NCI-H1417 (cell line): ENCODE measurements at regions not wholly inside any gene's neighbourhood (a gene's known extent, or its start where the extent isn't known, plus 50 kb on each side); places are given as distances from the start of the nearest gene placed in this dataset.

Experiments
- DNase-seq, 3 experiments: peaks; one replicate each; lab custom pipeline; 2025; lab: John Stamatoyannopoulos, UW

DNA sequence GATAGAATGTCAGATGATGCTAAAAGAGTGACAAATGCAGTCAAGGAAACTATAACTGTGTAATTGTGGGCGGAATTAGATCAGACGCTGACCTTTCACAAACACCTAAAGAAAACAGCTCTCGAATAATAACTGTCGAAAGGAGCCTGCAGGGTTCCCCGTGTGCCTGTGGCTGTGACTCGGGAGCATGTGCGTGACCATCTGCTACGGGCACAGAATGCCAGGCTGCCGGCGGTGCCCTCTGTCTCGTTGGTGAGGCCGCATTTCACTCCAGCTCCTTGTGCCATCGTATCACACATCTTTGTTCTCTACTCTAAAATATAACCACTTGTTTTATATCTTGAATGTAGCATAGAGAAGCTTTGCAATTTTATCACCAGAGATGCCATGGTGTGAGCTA is 267.8 kb upstream of the FMN2 start:
- DNase-seq = no peak

DNA sequence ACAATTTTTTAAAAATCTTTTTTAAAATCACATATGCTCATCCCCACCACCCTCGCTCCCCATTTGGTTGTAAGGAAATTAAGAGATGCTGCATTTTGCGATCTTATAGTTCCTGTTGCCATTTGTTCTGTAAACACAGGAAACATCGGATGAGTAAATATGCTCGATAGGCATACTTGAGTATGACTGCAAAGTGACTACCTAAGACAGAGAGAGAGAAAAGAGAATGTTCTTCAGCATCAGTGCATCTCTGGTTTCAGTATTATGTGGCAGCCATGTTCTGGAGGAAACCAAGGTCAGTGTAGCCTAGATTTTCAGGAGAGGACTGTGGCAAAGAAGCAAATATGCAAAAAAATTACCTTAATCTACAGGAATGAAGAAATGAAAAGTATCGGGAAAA is 265.5 kb upstream of the FMN2 start:
- DNase-seq = no peak

DNA sequence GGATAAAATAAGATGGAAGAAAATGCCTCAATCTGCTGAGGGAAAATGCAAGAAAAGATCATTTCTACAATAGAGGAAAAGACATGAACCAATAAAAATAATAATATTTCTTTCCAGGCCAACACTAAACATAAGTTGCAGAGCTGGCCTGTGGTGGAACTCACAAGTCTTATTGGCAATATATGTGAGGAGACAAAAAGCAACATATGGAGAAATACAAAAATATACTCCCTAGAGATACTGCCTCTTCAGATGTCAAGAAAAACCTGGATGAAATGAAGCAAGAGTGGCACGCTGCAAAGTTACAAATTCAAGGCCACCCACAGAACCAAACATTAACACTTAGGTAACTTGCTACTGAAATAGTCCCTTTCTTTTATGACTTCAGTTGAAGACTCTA is 264.9 kb upstream of the FMN2 start:
- no peak for DNase-seq

DNA sequence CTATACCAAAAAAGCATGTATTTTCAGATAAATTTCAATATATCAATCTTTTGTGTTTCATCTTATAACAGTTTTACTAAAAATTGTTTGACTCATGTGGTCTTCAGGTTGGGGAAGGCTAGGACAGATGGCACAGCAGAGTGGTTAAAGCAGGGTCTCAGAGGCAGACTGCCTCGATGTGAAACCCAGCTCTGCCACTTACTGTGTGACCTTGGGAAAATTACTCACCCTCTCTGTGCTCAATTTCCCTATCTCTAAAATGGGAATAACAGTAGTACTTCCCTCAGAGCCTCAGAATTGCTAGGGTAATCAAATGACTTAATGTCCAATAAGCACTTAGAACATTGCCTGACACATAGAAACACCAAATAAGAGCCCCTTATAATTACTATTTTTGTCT is 262.1 kb upstream of the FMN2 start:
- no peak for DNase-seq

DNA sequence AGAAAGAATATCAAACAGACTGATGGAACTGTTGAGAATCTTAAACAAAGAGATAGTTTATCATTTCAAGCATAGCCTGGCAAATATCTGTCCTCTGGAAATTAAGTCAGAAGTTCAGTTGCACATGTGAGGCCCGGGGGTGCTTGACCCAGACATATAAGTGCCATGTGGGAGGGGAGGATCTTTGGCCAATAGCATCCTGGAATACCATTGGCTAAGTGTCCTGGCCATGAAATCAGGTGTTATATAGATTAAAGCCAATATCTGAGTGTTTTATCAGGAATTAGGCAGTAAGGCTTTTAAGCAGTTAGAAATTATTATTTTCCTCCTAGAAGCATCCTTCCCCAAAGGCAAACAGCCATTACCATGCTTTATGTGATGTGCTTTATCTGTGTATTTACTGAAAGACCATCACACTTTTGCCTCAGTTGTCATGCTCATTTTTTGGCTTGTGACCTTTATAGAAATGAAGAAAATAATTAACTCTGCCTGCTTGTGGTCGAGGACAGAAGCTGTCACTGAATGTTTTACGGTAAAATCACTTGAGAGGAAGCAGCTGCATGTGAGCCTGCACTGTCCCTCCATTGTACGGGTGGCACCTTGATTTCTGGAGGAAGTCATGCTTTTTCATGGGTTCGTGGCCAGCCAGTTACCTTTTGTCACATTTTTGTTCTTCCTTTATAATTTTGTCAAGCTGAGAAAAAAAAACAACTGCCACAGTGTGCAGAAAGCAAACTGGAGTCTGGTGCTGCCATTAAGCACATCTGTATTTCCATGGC is 259.9 kb upstream of the FMN2 start:
- peak in 1 of 3 experiments; percentile 11 for DNase-seq

DNA sequence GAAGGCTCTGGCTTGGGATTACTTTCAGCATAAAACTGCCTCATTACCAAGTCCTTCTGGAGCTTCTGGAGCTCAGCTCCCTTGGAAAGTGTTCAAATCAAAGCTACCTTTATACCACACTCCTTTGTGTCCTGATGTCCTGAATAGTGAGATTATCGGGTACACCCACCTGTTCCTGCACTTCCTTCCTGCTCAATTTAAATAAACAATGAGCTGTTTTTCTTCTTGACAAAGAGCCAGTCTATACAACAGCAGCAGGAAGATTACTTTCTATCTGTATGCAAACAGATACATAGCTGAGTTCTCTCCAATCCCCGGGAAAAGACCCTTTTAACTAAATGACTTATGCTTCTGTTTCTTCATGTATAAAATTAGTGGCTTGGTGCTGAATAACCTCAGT is 258.0 kb upstream of the FMN2 start:
- DNase-seq = peak in 2 of 3 experiments; percentile 20 to 57

DNA sequence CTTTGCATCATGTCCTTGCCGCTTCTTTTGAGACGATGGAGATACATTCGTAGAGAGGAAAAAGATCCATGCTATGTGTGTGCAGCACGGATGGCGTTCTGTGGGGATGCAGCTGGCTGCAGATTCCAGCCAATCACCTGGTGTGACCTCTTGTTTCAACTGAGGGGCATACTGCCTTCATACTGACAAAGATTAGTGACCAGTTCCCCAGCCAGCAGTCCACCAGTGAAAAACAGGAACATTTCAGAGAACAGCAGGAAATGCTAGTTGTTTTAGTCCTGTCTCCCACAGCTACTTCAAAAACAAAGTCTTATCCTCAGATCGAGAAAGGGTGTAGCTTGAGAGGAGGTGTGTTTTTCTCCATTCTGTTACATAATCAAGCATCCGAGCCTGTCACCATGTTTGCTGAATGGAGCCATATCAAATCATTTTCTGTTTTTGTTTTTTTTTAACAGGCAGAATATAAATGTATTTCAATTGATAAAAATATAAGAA is 255.7 kb upstream of the FMN2 start:
- DNase-seq = no peak

DNA sequence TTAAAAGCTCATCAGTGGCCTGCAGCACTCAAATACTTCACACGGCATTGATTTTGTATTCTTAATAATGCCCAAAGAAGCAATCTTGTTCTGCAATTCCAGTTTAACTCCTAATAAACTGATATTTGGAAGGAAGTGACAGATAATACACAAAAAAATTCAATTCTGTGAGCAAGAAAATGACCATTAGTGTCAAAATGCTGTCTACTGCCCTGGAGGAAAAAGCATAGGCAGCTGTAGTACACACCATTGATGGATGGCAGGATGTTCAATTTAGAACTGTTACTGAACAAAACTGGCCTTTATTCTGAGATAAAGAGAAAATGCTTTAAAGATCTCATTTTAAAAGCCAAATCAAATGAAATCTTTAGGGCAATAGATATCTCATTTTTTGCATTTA is 251.3 kb upstream of the FMN2 start:
- DNase-seq = no peak

DNA sequence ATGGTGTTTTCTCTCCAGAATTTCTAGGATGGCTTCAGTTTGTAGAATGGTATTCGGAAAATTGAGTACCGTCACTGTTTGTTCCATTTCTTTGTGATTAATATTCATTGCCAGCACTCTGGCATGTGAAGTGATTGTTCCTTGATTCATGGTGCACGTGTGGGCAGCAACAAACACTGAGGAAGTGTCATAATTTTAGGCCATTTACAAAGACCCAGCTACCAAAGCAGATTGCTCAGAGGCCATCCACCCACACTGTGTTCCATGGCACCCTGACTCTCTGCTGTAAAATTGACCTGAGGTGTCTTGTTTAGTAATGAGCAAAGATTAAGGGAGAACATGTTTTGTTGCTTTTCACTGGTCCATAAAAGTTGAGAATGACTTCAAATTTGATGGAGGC is 250.9 kb upstream of the FMN2 start:
- DNase-seq = no peak

DNA sequence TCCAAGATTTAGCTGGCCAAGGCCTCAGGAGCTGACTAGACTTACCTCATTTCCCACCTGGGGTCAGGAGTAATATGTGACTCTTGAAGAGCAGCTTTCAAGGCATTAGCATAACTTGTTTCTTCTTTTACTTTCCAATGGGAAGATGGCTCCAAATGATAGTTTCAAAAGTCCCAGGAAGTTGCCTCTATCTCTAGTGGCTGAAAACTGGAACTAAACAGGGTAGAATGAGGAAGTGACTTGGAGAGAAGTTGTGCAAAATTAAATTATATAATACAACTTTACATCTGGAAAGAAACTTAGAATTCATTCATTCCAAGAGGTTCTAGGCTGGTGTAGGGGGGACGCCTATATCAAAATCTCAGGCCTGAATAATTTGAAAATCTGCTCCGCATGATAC is 250.1 kb upstream of the FMN2 start:
- no peak for DNase-seq

DNA sequence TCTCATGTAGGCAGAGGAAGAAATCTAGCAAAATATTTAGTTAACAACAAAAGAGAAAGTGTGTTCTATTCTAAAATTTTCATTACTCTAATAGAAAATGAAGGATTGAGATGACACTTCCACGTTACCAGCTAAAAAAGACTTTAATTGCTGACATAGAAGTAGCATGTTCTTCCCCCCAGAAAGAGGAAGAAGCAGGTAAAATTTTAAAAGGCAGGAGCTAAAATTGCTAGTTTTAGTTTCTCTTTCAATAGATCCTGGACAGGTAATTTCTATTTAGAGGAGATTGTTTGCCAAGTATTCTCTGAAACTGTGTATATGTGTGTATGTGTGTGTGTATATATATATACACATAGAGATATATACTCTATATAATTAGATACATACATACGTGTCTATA is 248.1 kb upstream of the FMN2 start:
- DNase-seq = no peak

DNA sequence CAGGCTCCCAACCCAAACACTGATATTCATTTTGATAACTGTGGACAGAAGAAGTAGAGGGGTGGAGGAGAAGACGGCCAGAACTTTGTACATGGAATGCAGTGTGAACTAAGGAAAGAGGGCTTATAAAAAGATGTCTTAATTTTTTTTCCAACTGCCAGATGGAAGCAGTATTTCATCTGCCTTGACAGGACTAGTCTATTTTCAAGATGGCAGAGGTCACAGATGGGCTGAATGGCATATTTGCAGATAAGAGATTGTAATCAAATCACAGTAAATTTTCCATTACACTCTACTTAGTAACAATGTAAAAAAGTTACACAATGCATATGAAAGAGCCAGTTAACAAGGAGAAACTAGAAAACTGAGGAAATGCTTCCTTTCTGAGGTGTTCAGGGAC is 246.8 kb upstream of the FMN2 start:
- DNase-seq = no peak

DNA sequence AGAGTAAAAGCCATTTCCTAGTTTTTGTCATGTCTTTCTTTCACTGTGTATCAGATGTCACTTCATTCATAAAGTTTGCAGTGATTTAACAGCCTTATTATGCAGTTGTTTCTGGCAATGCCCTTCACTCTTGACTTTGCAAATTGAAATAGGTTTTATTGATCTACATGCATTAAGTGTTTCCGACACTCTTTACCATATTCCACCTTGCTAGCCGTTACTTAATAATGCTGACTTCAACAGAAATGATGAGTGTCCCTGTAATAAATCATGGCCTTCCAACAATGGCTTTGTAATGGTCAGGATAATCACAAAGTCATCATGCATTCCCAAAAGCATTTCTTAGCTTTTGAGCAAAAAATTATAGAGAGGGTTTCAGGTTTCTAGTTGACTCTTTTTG is 236.8 kb upstream of the FMN2 start:
- peak in 1 of 3 experiments; percentile 77 for DNase-seq

DNA sequence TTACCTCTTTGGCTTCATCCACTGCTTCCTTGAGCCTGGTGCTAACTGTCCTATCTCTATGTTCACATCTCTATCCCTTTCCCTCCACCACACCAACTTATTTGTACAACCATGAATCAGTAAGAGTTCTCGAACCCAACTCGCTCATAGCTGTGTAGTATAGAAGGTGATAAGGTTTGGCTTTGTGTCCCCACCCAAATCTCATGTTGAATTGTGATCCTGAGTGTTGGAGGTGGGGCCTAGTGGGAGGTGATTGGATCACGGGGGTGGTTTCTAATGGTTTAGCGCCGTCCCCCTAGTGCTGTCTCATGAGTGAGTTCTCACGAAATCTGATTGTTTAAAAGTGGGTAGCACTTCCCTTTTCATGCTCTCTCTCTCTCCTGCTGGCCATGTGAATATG is 235.6 kb upstream of the FMN2 start:
- DNase-seq = no peak

DNA sequence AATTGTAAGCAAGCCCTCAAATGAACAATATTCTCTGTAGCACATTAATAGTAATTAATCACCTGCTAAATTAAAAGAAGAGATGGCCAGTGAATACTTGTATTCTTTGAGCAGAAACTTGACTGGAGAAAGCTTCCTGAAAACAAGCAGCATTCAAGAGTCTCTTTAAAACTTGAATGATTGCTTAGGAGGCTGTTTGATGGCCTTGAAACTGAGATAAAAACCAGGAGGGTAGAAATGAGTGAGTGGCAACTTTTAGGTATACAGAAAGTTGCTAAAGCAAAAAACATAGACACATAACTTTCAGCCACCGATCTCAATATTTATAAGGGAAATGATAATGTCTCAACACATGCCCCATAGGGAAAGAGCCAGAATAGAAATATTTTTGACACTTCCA is 234.8 kb upstream of the FMN2 start:
- DNase-seq = peak in 1 of 3 experiments; percentile 22

DNA sequence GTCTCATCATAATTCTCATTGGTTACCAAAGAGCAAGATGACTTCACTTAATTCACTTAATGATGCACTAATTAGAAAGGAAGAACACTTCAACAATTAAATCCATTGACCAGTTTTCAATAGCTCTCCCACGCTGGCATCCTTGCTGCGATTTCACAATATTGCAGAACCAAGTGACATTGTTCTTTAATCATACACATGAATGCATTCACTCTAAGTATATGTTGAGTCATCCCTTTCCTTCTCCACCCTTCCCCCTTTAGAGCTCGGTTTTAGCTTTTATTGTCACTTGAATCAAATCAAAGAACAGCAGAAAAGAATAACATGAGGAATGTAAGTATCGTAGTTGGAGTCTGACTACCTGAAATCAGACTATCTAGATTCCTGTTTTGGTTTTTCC is 233.6 kb upstream of the FMN2 start:
- DNase-seq = peak in 2 of 3 experiments; percentile 44 to 87

DNA sequence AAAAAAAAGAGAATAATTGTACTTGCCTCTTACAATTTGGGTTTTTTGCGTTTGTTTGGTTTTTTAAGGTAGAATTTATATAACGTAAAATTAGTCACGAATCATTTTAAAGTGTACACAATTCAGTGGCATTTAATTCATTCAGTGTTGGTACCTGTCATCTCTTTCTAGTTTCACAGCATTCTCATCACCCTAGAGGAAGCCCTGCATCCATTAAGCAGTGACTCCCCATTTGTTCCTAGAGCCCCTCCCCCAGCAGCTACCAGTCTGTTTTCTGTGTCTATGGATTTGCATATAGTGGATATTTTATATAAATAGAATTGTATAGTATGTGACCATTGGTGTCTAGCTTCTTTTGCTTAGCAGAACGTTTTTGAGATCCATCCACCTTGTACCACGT is 233.2 kb upstream of the FMN2 start:
- peak in 2 of 3 experiments; percentile 5 to 54 for DNase-seq

DNA sequence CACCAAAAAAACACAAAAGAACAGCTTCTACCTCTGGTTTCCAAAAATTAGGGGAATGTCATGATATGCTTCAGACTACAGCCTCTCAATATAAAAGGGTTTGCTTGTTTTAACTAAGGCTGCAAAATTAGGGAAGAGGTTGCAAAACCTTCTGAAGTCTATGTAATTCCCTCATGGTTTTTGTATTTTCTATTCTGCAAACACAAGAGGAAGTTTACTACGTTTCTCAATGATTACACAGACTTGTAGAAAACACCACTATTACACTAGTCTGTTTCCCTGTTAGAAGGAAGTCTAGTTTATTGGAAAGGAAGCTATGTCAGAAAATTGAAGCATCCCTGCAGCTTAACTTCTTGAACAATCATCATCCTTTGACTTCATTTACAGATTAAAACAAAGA is 229.7 kb upstream of the FMN2 start:
- DNase-seq = no peak

DNA sequence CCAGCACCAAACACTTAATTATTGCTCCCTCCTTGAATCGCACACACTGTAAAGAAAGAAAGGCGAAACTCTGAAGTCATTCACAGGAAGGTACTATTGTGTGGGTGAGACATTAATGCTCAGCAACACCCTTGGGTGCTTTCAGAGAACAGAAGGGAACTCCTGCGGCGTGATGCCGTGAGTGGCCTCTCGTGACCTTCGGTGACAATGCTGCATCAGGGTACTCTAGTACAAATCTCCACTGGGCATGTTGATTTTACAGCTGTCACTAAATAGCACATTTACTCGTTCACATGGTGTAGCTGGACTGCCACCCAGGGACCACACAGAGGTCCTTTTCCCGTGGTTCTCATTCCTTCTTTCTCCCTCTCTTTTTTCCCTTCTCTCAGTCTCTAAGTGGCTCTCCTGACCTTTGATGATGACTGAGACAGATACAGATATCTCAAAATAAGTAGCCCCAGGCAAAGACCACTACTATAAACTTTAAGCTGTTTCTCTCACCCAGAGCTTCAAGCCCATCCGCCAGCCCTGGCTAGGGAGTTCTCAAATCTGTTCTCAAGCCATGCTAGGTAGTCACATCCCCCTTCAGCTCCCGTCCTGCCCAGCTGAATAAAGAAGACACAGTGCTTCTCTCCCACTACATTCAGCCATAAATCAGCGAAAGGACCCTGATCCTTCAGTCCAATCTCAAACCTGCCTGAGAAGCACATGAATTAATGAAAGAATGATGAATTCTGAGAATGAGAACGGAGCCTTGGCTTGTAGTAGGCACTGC is 223.4 kb upstream of the FMN2 start:
- DNase-seq = peak in 2 of 3 experiments; percentile 36 to 64

DNA sequence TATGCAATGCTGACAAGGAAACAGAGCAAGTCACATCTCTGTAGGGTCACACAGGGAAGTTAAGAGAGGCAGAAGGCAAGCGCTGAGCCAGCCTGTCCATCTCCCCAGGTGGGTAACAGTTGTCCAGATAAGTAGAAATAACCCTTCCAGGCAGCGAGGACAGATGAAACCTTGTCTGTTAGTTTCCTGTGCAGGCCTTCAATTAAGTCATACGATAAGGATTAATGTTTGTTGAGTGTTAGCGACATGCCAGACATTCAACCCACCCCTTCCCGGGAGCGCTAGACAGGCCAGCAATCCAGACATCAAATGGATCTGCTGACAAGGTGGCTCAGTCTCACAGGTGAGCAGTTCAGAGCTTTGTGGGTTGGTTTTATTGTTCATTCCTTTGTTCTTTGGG is 221.5 kb upstream of the FMN2 start:
- DNase-seq = peak in 1 of 3 experiments; percentile 18

DNA sequence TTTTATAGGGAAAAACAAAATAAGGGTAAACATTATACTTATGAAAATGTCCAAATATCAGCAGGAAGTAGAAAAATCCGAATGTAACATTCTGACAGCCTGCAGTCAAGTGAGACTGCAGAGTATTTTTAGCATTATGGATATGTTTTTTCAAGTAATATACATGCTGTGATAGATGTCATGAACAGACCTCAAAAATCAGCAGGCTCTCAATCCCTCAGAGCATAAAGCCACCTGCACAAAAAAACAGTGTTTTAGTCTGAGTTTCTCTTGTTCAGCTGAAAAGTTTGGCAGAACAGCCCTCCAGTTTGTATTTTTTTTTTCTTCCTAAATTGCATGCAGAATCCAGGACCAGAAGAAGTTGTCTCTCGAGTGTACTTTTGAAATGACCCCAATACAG is 219.1 kb upstream of the FMN2 start:
- DNase-seq = no peak

DNA sequence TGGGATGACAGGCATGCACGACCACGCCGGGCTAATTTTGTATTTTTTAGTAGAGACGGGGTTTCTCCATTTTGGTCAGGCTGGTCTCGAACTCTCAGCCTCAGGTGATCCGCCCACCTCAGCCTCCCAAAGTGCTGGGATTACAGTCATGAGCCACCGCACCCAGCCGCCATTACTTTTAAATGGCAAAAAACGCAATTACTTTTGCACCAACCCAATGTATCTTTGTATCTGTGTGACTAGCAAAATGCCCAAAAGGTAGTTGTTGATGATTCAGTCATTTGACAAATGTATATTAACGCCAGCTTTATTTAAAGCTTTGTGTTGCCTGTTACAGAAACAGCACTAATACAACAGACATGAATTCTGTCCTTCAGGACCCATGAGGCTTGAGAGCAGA is 216.9 kb upstream of the FMN2 start:
- DNase-seq = no peak
